ENCODE measurements at regions not wholly inside any gene's neighbourhood (a gene's known extent, or its start where the extent isn't known, plus 50 kb on each side); places are given as distances from the start of the nearest gene placed in this dataset.

- intact Hi-C loops (cut with DNase I), result no loop called here
- no peak overlapping the region for H3K27ac ChIP-seq
- no peaks in the 10 kb centered on the region for H3K4me1 ChIP-seq
- peaks cover 0 to 17% of the 10 kb centered on the region in 2 donors for H3K27me3 ChIP-seq
- TF ChIP-seq CTCF (IDR thresholded peaks at IDR 0.05), result no peak
- H3K9me3 ChIP-seq, result no peaks in the 10 kb centered on the region
- H3K36me3 ChIP-seq, result no peaks in the 10 kb centered on the region
- no peak overlapping the region for H3K4me3 ChIP-seq
- DNase-seq (no peak), ATAC-seq (no peak)
These were observed 124.1 kb upstream of the SORCS3 start for GRCh38 chr10:104516986-104517385.

- intact Hi-C loops (cut with DNase I), result no loop called here
- Histone ChIP-seq H3K4me1 (no peaks in the 10 kb centered on the region), H3K27ac (no peak overlapping the region), H3K9me3 (no peaks in the 10 kb centered on the region), H3K36me3 (no peaks in the 10 kb centered on the region), H3K4me3 (no peak overlapping the region), H3K27me3 (peaks cover 0 to 20% of the 10 kb centered on the region in 2 donors)
- no peak for TF ChIP-seq CTCF (IDR thresholded peaks at IDR 0.05)
- ATAC-seq (no peak), DNase-seq (no peak)
These were observed 123.1 kb upstream of the SORCS3 start for GRCh38 chr10:104517946-104518345.

GRCh38 chr10:104518891-104519290, 122.2 kb upstream of the SORCS3 start:
- intact Hi-C loops (cut with DNase I), result no loop called here
- ATAC-seq (no peak), DNase-seq (no peak)
- no peaks in the 10 kb centered on the region for H3K36me3 ChIP-seq
- H3K27ac ChIP-seq, result no peak overlapping the region
- H3K27me3 ChIP-seq, result peaks cover 0 to 17% of the 10 kb centered on the region in 2 donors
- no peak for TF ChIP-seq CTCF (IDR thresholded peaks at IDR 0.05)
- no peaks in the 10 kb centered on the region for H3K9me3 ChIP-seq
- no peaks in the 10 kb centered on the region for H3K4me1 ChIP-seq
- no peak overlapping the region for H3K4me3 ChIP-seq

GRCh38 chr10:104520653-104521052, 120.4 kb upstream of the SORCS3 start:
- Histone ChIP-seq H3K36me3 (no peaks in the 10 kb centered on the region), H3K4me3 (no peak overlapping the region), H3K27me3 (peaks cover 0 to 13% of the 10 kb centered on the region in 2 donors), H3K4me1 (no peaks in the 10 kb centered on the region), H3K27ac (no peak overlapping the region), H3K9me3 (no peaks in the 10 kb centered on the region)
- intact Hi-C loops (cut with DNase I), result no loop called here
- ATAC-seq (no peak), DNase-seq (no peak)
- TF ChIP-seq CTCF (IDR thresholded peaks at IDR 0.05), result no peak

- H3K4me3 ChIP-seq, result no peak overlapping the region
- no peaks in the 10 kb centered on the region for H3K4me1 ChIP-seq
- no peak overlapping the region for H3K27ac ChIP-seq
- intact Hi-C loops (cut with DNase I), result no loop called here
- H3K27me3 ChIP-seq, result peaks cover 0 to 13% of the 10 kb centered on the region in 2 donors
- ATAC-seq, result no peak
- H3K9me3 ChIP-seq, result no peaks in the 10 kb centered on the region
- TF ChIP-seq CTCF (IDR thresholded peaks at IDR 0.05), result no peak
- peak in 1 of 4 donors; percentile 21 for DNase-seq
- no peaks in the 10 kb centered on the region for H3K36me3 ChIP-seq
These were observed 119.0 kb upstream of the SORCS3 start for GRCh38 chr10:104521901-104522694.

Data from left lung (tissue), 4 donors.